Upper lobe of left lung (tissue), 4 donors: ENCODE measurements at regions not wholly inside any gene's neighbourhood (a gene's known extent, or its start where the extent isn't known, plus 50 kb on each side); places are given as distances from the start of the nearest gene placed in this dataset.

Experiments
- POLR2A ChIP-seq, 4 donors: fragments of 450-650 bp; IDR thresholded peaks; one replicate each; pipeline ENCODE4 v1.5.1; 2016 to 2017; ENCODE audit warnings: antibody characterized with exemption in 4 of 4, mild to moderate bottlenecking in 2 of 4
- POLR2AphosphoS5 ChIP-seq, 2 donors: sonication (generic); formaldehyde crosslinking; IDR thresholded peaks; one replicate each; pipeline ENCODE4 v1.5.1; 2017; ENCODE audit warnings: antibody characterized with exemption in 2 of 2
- TF ChIP-seq, protein P1 (sequence below), 6 experiments: fragments of 450-650 bp in 4 of 6; fragments of 200-600 bp in 2 of 6; sonication (generic) in 2 of 6; IDR thresholded peaks; one replicate each; pipeline ENCODE4 v1.5.1; 2016 to 2019; ENCODE audit warnings: antibody characterized with exemption in 6 of 6

DNA sequence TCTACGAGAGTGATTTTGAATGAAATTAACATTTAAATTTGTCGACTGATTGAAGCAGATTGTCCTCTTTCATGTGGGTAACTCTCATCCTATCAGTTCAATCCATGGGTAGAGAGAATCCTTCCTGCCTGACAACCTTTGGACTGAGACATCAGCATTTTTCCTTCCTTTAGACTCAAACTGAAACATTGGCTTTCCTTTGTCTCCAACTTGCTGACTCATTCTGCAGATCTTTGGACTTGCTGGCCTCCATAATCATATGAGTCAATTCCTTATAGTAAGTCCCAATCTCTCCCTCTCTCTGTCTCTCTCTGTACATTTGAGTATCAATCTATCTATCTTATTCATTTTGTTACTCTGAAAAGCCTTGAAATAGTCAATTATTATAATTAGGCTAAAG lies 416.7 kb downstream of the LRRIQ3 start:
- TF ChIP-seq, protein P1, sequence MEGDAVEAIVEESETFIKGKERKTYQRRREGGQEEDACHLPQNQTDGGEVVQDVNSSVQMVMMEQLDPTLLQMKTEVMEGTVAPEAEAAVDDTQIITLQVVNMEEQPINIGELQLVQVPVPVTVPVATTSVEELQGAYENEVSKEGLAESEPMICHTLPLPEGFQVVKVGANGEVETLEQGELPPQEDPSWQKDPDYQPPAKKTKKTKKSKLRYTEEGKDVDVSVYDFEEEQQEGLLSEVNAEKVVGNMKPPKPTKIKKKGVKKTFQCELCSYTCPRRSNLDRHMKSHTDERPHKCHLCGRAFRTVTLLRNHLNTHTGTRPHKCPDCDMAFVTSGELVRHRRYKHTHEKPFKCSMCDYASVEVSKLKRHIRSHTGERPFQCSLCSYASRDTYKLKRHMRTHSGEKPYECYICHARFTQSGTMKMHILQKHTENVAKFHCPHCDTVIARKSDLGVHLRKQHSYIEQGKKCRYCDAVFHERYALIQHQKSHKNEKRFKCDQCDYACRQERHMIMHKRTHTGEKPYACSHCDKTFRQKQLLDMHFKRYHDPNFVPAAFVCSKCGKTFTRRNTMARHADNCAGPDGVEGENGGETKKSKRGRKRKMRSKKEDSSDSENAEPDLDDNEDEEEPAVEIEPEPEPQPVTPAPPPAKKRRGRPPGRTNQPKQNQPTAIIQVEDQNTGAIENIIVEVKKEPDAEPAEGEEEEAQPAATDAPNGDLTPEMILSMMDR (IDR thresholded peaks at IDR 0.05), result no peak
- no peak for TF ChIP-seq POLR2A (IDR thresholded peaks at IDR 0.05)
- TF ChIP-seq POLR2AphosphoS5 (IDR thresholded peaks at IDR 0.05), result no peak
